HG03039 (cell line): ENCODE measurements at regions not wholly inside any gene's neighbourhood (a gene's known extent, or its start where the extent isn't known, plus 50 kb on each side); places are given as distances from the start of the nearest gene placed in this dataset.

Experiments
- ATAC-seq: cut with Tn5 transposase; IDR thresholded peaks from one replicate; pipeline ENCODE4 v1.9.1; 2021; ENCODE audit warnings: mild to moderate bottlenecking, moderate library complexity; ENCODE audit not compliant: unreplicated experiment

- no peak for ATAC-seq
Observed at GRCh38 chr15:47337836-47338235, 379.5 kb upstream of the SEMA6D start.

DNA sequence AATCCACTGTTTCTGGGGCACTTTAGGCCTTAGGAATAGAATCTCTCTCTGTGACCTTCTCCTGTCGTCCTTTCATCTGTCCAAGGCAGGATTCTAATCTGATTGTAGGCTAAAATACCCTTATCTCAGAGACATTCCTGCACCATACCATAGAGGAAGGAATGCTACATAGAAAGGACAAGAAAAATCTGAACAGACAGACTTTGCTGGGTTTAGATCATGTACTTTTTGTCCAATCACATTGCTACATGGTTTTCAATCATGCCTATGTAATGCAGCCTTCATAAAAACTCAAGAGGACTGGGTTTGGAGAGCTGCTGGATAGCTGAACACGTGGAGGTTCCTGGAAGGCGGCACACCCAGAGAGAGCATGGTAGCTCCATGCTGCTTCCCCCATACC is 378.5 kb upstream of the SEMA6D start:
- no peak for ATAC-seq

DNA sequence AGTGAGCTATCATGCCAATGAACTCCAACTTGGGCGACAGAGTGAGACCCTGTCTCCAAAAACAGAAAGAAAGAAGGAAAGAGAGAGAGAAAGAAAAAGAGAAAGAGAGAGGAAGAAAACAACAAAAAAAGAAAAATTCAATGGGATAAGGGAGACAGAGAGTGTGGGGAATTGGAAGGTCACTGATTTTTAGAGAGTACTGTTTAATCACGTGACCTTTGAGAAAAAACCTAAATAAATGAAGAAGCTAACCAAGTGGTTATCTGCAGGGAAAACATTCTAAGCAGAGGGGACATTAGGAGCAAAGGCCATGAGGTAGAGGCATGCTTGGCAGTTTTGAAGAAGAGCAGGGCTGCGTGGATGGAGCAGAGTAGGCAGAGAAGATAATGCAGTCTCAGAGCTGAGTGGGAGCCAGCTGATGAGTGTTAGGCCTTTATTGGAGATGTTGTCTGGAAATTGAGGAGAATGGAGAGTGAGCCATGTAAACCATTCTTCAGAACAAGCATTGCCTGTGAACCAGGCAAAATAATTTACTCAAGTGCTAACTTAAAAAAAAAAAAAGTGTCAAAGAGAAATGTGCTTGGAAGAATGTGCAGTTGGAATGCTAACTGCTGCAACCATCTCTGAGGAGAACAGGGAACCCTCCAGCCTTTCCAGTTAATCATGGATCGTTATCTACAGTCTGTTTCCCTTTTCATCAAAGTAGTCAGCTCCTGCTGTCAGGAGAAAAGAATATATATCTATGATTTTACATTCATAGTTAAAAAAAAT is 377.3 kb upstream of the SEMA6D start:
- no peak for ATAC-seq

DNA sequence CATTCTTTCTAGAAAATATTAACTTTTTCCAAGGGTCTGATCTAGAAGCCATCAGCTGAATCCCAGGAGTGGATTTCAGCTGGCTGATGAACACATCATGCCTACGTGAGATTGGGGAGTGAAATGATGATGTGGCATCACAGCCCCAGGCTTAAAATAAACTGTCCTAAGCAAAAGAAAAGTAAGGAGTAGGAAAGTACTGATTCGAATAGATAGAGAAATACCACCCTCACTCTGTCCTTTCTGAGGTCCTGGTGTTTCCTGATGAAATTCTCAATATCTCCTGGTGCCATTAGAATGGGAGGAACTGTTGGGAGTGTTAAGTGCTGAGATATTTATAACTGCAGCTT is 376.8 kb upstream of the SEMA6D start:
- ATAC-seq, result no peak

DNA sequence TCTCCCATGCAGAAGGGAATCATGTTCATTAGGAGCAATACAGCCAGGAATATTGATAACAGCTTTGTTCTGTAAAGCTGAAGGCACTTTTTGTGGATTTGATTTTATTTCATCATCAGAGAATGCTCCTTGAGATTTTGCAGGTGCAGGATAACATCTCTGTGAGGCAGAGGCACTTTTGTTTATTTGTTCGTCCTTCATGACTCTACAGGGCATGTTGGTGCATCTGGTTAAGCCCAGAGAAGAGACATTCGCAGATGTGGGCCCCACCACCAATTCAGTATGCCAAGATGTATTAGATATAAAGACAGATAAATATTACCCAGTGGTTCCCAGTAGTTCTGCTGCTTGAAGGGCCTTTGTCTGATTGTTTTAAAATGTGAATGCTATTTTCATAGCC is 368.1 kb upstream of the SEMA6D start:
- ATAC-seq, result no peak

DNA sequence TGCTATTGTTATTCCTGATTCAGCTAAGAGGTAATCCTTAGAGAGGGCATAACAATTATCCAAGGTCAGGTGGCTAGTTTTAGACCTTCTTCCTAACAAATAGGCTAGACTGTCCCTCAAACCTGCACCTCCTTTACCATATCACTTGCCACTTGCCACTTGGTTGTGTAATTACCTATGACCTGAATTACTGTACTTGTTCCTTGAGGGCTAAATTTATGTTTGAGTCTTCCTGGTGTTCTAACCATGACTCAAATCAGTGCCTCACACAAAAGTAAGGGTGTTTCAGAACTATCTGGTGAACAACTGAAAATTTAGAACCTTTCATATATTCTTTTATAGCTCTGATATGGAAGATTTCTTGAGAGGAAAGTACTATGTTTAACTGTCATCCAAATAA is 365.8 kb upstream of the SEMA6D start:
- ATAC-seq, result no peak

- ATAC-seq, result no peak
Observed at GRCh38 chr15:47352217-47352616, 365.1 kb upstream of the SEMA6D start.

DNA sequence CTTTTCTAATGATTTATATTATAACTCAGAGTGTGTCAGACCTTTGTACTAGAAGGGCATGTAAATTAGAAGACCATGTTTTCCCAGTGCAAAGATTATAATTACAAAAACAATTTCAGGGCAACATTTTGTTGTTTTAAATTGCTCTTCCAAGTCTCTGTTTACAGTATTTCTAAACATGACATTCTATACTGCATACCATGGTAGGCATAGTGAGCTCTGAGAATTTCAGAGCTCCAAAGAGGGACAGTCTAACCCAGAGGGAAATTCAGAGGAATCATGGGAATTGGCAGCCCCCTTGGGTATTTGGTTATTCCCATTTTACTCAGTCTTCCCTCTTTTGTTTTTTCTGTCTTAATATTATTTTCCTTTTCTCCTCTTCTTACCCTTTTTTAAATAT is 361.5 kb upstream of the SEMA6D start:
- ATAC-seq, result no peak

DNA sequence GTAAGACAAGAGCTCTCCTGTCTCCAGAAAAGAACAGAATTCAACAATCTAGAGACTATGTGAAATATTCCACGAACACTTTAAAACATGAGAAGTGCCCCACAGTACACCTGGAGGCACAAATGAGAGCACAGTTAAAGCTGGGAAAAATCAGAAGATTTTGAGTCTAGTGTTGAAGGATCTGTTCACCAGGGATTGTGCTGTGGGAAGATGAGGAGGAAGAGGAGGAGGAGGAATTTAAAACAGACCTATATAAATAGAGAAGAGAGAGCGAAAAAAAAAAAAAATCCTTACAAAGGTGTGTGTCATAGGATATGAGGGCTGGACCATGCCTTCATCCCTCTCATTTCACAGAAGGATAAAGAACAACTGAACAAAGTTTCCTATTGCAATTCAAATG is 361.0 kb upstream of the SEMA6D start:
- no peak for ATAC-seq

- no peak for ATAC-seq
Observed at GRCh38 chr15:47358876-47359275, 358.4 kb upstream of the SEMA6D start.

GRCh38 chr15:47360305-47360704 is 357.0 kb upstream of the SEMA6D start:
- ATAC-seq, result no peak

DNA sequence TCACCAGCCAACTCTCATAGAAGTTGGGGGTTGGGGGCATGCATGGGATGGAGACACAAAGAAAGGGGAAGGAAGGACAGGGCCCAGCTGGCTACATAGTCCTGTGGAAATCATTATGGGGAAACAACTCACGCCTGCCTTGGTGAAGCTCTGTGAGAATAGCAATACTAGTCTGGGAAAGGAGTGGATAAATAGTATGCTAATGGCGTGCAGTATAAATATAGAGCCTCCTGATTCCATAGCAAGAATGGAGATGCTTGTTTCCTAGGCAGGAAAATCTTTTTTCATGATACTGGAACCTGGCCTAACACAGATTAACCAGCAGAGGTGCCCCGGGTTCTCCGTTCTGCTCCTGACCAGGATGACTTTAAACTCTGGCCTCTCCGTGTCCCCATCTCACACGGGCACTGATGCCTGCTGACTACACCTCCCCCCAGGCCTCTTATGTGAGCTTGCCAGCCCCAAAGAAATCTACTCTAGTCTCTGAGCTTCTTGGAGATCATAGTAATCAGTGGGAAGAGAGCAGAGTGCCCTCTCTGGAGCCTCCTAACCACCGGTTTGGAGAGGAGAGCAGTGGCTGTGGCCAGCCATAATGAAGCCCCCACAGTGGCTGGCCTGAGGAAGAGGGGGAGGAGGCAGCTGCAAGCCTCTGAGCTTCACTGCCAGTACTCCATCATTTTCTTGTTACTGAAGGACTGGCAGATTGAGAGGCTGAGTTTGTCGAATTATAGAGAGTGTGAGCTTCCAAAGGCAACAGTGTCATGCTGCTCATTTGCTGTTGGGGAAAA is 355.0 kb upstream of the SEMA6D start:
- ATAC-seq, result no peak

DNA sequence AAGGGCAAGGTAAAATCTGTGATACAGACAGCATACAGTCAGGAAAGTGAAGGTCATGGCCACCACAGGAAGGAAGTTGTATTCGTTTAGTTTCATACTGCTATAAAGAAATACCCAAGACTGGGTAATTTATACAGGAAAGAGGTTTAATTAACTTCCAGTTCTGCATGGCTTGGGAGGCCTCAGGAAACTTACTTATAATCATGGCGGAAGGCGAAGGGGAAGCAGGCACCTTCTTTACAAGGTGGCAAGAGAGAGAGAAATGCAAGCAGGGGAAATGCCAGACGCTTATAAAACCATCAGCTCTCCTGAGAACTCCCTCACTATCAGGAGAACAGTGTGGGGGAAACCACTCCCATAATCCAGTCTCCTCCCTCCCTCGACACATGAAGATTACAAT is 353.7 kb upstream of the SEMA6D start:
- ATAC-seq, result no peak

DNA sequence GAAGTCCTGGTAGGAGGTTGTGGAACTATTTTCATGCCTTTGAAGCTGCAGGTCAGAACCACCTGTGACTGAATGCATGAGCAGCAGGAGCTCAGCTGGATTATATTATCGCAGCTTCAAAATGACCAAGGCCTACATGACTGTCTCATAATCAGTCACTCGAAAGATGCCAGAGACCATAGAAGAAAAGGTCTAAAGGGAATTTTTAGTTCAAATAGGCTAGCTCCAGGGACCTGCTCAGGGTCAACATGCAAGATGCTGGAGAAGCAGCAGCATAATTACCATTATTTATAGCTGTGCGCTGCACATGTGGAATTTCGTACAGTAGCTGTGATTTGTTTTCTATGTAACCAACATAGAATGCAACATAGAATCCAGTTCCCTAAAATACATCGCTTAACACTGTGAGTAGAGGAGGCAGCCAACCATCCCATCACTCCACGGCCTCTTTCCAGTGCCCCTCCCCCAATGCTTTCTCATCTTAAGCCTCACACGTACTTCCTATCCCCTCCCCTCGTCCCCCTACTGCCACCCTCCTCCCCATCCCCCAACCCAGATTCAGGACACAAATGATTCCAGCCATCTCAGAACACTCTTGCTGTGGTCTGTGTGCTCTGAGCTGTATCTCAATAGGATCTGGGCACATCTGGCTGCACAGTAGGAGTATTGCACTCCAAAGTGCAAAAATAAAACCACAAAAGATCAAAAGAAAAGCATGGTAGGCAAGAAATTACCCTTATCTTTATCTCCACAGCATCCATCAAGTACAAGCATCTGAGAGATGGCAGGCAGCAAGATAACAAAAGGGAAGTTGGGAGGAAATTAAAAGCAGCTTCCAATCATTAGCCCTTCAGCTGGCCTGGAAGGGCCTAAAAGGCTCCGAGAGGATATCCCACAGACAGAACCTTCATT is 352.8 kb upstream of the SEMA6D start:
- no peak for ATAC-seq

DNA sequence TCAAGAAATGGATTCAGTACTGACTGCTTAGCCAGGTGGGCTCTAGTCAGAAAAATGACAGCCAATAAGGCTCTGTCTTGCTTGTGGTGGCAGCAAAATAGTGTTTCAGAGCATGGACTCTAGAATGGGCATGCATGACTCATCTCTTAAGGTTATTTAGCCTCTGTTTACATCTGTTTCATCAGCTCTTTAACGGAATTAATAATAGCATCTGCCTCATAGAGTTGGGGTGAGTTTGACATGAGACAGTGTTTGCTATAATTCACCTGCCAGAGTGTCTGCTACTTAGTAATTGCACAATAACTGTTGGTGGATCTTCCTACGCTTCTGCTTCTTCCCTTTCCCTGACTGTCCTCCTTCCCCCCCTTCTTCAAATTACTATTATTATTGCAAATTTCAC is 350.4 kb upstream of the SEMA6D start:
- ATAC-seq, result no peak

GRCh38 chr15:47367726-47368390 is 349.4 kb upstream of the SEMA6D start:
- ATAC-seq, result no peak

- ATAC-seq, result no peak
Observed at GRCh38 chr15:47371939-47372338, 345.4 kb upstream of the SEMA6D start.

- ATAC-seq, result no peak
Observed at GRCh38 chr15:47374222-47374621, 343.1 kb upstream of the SEMA6D start.

- no peak for ATAC-seq
Observed at GRCh38 chr15:47376190-47376589, 341.1 kb upstream of the SEMA6D start.

DNA sequence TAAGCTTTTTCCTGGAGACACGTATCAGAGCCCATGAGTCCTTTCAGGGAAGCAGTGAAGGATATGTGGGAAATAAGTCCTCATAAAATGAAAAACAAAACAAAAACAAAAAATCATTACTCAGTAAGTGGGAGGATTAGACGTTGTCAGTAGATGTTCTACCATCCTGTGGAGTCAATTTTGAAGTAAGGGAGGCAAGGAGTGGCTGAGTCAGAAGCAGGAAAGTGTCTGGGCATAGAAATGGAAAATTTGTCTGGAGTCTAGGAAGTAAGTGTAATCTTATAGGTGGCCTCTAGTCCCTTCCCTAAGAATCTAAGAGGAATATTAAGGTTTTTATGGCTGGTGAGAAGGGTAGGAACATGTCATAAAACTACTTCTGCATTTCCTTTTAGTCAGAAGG is 339.8 kb upstream of the SEMA6D start:
- no peak for ATAC-seq

GRCh38 chr15:47378527-47378926 is 338.8 kb upstream of the SEMA6D start:
- no peak for ATAC-seq
